BJ (cell line): ENCODE measurements at regions not wholly inside any gene's neighbourhood (a gene's known extent, or its start where the extent isn't known, plus 50 kb on each side); places are given as distances from the start of the nearest gene placed in this dataset.

Experiments used
- CTCF ChIA-PET: fragments of 350-600 bp; formaldehyde crosslinking; extraction: SDS; loops from one replicate; lab custom pipeline; 2021; ENCODE audit warnings: antibody characterized with exemption, inconsistent platforms; lab: Yijun Ruan, JAX
- POLR2A ChIA-PET: fragments of 300-600 bp; sonication (Branson Sonifier 250); formaldehyde crosslinking; extraction: SDS; loops from one replicate; lab custom pipeline; 2021; ENCODE audit warnings: antibody characterized with exemption; lab: Charles Lee
- DNase-seq: peaks from one replicate; pipeline ENCODE4 v3.0.0-alpha.2; 2011; ENCODE audit warnings: low read depth
- H3K27me3 ChIP-seq: 2 replicates; pipeline ENCODE4 v1.6.0; 2011; ENCODE audit warnings: low read length; ENCODE audit not compliant: control insufficient read depth, insufficient read depth
- H3K36me3 ChIP-seq: 2 replicates; pipeline ENCODE4 v1.5.1; 2011; ENCODE audit warnings: low read length; ENCODE audit not compliant: control insufficient read depth, insufficient read depth
- H3K4me3 ChIP-seq: 2 replicates; pipeline ENCODE4 v1.5.1; 2011; ENCODE audit warnings: low read depth, mild to moderate bottlenecking, control low read depth, low read length
- TF ChIP-seq, protein P1 (sequence below): IDR thresholded peaks from 2 replicates; pipeline ENCODE4 v1.5.1; 2011; ENCODE audit warnings: low read depth, mild to moderate bottlenecking, control low read depth, inconsistent platforms, low read length, moderate library complexity; ENCODE audit not compliant: insufficient read depth

DNA sequence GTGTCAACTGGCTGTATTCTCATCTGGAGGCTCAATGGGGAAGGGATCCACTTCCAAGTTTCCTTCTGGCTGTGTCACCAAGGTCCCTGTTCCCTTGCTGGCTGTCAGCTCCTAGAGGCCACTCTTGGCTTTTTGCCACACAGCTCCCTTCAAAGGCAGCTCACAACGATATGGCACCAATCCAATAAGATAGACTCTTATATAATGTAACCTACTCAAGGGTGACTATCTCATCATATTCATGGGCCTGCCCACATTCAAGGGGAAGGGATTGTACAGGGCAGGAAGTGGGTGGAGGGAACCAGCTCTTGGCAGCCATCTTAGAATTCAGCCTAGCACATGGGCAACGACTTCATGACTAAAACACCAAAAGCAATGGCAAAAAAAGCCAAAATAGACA, 98.7 kb upstream of the PLXNC1 start:
- CTCF ChIA-PET = no interaction called here
- POLR2A ChIA-PET = no interaction called here
- TF ChIP-seq, protein P1, sequence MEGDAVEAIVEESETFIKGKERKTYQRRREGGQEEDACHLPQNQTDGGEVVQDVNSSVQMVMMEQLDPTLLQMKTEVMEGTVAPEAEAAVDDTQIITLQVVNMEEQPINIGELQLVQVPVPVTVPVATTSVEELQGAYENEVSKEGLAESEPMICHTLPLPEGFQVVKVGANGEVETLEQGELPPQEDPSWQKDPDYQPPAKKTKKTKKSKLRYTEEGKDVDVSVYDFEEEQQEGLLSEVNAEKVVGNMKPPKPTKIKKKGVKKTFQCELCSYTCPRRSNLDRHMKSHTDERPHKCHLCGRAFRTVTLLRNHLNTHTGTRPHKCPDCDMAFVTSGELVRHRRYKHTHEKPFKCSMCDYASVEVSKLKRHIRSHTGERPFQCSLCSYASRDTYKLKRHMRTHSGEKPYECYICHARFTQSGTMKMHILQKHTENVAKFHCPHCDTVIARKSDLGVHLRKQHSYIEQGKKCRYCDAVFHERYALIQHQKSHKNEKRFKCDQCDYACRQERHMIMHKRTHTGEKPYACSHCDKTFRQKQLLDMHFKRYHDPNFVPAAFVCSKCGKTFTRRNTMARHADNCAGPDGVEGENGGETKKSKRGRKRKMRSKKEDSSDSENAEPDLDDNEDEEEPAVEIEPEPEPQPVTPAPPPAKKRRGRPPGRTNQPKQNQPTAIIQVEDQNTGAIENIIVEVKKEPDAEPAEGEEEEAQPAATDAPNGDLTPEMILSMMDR = no peak
- Histone ChIP-seq H3K36me3 (no peaks in the 10 kb centered on the region), H3K4me3 (no peak overlapping the region), H3K27me3 (no peaks in the 10 kb centered on the region)
- DNase-seq = no peak

DNA sequence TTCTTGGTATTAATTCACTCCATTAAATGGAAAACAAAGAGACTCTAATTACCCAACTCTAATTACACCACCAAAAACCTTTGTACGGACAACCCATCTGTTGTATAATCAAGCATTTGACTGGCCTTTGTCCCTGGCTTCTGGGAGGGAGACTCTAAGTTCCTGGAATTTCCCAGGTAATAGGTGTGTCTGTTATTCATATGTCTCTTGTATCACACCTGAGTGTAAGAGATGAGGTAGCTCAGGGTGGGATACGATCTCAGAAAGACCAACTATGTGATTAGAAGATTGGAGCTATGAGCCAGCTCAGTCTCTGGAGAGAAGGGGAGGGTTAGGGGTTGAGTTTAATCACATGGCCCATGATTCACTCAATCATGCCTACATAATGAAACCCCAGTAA, 94.7 kb upstream of the PLXNC1 start:
- CTCF ChIA-PET = interaction anchor here (0.7 kb wide), 1 partner anchor 22 kb away, joined by 3 read pairs; no protein-coding TSS in a partner anchor
- TF ChIP-seq, protein P1 = no peak
- POLR2A ChIA-PET = no interaction called here
- DNase-seq = no peak
- no peaks in the 10 kb centered on the region for H3K27me3 ChIP-seq
- no peaks in the 10 kb centered on the region for H3K36me3 ChIP-seq
- H3K4me3 ChIP-seq = no peak overlapping the region

DNA sequence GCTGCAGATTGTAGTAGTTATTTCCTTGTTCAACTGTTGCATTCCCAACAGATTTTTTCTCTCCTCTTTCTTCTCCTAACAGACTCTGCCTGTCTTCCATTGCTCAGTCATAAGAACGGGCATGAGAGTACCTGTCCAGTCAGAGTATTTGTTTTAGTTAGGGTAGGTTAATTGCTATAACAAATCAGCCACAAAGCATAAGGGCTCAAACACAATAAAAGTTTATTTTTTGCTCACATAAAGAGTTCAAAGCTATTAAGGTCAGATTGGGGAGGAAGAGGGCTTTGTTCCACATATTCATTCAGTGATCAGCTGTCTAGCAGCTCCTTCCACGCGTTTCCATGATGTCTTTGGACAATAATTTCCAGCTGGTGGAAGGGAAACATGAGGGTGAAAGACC, 92.8 kb upstream of the PLXNC1 start:
- ChIA-PET CTCF (interaction anchor here (1.1 kb wide), 1 partner anchor 20 kb away, joined by 5 read pairs; no protein-coding TSS in a partner anchor), POLR2A (no interaction called here)
- H3K27me3 ChIP-seq = no peaks in the 10 kb centered on the region
- no peak overlapping the region for H3K4me3 ChIP-seq
- TF ChIP-seq, protein P1 = no peak
- H3K36me3 ChIP-seq = no peaks in the 10 kb centered on the region
- no peak for DNase-seq

GRCh38 chr12:94056419-94057158, 91.8 kb upstream of the PLXNC1 start:
- no peak for DNase-seq
- H3K36me3 ChIP-seq = no peaks in the 10 kb centered on the region
- no peaks in the 10 kb centered on the region for H3K27me3 ChIP-seq
- TF ChIP-seq, protein P1 = no peak
- CTCF ChIA-PET = interaction anchor here (0.6 to 1.1 kb wide), 2 partner anchors 19 to 190 kb away, joined by 3 to 5 read pairs; no protein-coding TSS in a partner anchor
- no peak overlapping the region for H3K4me3 ChIP-seq
- POLR2A ChIA-PET = no interaction called here

- TF ChIP-seq, protein P1 = no peak
- Histone ChIP-seq H3K4me3 (no peak overlapping the region), H3K27me3 (peaks cover under 1% of the 10 kb centered on the region; the same call in 1 of the 2 replicates), H3K36me3 (no peaks in the 10 kb centered on the region)
- DNase-seq = no peak
- CTCF ChIA-PET = no interaction called here
- POLR2A ChIA-PET = interaction anchor here (0.6 kb wide), 2 partner anchors 11 to 277 kb away, joined by 7 to 8 read pairs; no protein-coding TSS in a partner anchor
These were observed 90.9 kb upstream of the PLXNC1 start for GRCh38 chr12:94057262-94058151.
